ENCODE measurements at regions not wholly inside any gene's neighbourhood (a gene's known extent, or its start where the extent isn't known, plus 50 kb on each side); places are given as distances from the start of the nearest gene placed in this dataset.

DNA sequence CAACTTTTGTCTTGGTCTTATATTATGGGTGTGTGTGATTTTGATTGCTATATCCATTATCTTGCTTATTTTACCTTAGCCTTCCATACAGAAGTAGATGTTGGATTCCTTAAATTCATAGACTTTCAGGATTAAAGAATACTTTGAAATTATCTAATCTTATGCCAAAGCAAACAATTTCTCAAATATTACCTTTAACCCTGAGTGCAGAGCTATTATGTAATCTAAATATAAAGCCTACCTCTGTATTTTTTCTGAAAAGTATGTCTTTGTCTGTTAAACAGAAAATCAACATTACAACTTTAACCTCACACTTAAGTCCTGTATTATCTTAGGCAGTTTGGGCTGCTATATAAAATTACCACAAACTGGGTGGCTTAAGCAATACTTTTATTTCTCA, 782.5 kb downstream of the STIM2 start:
- no peak for TF ChIP-seq POLR2A (IDR thresholded peaks at IDR 0.05)
- TF ChIP-seq, protein P1, sequence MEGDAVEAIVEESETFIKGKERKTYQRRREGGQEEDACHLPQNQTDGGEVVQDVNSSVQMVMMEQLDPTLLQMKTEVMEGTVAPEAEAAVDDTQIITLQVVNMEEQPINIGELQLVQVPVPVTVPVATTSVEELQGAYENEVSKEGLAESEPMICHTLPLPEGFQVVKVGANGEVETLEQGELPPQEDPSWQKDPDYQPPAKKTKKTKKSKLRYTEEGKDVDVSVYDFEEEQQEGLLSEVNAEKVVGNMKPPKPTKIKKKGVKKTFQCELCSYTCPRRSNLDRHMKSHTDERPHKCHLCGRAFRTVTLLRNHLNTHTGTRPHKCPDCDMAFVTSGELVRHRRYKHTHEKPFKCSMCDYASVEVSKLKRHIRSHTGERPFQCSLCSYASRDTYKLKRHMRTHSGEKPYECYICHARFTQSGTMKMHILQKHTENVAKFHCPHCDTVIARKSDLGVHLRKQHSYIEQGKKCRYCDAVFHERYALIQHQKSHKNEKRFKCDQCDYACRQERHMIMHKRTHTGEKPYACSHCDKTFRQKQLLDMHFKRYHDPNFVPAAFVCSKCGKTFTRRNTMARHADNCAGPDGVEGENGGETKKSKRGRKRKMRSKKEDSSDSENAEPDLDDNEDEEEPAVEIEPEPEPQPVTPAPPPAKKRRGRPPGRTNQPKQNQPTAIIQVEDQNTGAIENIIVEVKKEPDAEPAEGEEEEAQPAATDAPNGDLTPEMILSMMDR (IDR thresholded peaks at IDR 0.05) = no peak
- H3K4me3 ChIP-seq (ENCODE audit: low read depth, poor library complexity, severe bottlenecking) = no peak overlapping the region
- DNase-seq (ENCODE audit: low spot score in 2 of 2) = no peak
- intact Hi-C loops (cut with DNase I; ENCODE audit: low total_unique reads) = no loop called here

DNA sequence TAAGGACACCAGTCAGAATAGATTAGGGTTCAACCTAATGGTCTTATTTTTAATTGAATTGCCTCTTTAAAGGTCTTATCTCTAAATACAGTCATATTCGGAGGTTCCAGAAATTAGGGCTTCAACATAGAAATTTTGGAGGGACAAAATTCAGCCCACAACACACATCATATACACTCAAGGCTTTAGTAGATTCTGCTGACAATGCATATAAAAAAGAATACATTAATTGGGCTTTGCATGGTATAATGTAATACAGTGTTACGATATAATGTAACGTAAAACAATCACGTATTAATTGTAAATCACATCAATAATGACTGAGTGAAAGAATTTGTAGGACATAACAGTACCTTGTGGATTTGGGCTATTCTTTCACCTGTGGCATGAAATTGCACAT, 787.8 kb downstream of the STIM2 start:
- DNase-seq (ENCODE audit: low spot score in 2 of 2) = no peak
- TF ChIP-seq POLR2A (IDR thresholded peaks at IDR 0.05) = no peak
- TF ChIP-seq, protein P1 (IDR thresholded peaks at IDR 0.05) = no peak
- WGBS, 2 donors = 90 to 92% methylated on average over 4 of the region's 4 CpGs
- intact Hi-C loops (cut with DNase I; ENCODE audit: low total_unique reads) = no loop called here
- H3K4me3 ChIP-seq (ENCODE audit: low read depth, poor library complexity, severe bottlenecking) = no peak overlapping the region

DNA sequence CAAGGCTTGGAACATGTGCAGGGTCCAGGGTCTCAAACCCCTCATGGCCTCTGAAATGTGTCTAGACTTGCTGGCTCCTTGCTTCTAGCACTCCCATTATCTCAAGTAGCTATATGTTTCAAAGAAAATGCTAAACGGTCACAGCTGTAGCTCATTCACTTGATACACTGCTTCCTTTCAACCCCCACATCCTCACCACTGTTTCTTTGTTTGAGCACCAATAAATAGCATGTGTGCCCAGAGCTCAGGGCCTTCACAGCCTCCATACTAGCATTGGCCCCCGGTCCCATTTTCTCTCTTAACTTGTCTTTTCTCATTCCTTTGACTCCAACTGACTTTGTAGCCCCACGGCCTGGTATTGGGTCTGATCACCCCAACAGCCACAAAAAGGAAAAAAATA, 801.8 kb downstream of the STIM2 start:
- WGBS, 2 donors = 45 to 55% methylated on average over 3 of the region's 3 CpGs
- intact Hi-C loops (cut with DNase I; ENCODE audit: low total_unique reads) = no loop called here
- no peak for DNase-seq (ENCODE audit: low spot score in 2 of 2)
- H3K4me3 ChIP-seq (ENCODE audit: low read depth, poor library complexity, severe bottlenecking) = no peak overlapping the region
- TF ChIP-seq, protein P1 (IDR thresholded peaks at IDR 0.05) = no peak
- TF ChIP-seq POLR2A (IDR thresholded peaks at IDR 0.05) = no peak

DNA sequence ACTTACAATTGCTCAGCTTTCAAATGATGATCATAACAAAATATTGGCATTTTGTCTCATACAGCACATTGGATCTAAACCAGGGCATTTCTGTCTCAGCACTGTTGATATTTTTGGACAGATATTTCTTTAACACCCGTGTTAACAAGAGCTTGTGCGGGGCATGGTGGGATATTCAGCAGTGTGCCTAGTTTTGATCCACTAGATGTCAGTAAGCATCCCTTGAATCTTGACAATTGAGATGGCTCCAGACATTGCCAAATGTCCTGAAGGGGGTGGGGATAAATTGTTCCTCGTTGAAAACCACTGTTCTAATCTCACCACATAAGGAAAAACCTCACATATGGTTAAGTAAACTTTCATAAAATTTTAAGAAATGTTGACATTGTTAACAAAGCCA, 806.3 kb downstream of the STIM2 start:
- no peak for DNase-seq (ENCODE audit: low spot score in 2 of 2)
- intact Hi-C loops (cut with DNase I; ENCODE audit: low total_unique reads) = no loop called here
- WGBS, 2 donors = 35 to 37% methylated on average over 3 of the region's 3 CpGs

DNA sequence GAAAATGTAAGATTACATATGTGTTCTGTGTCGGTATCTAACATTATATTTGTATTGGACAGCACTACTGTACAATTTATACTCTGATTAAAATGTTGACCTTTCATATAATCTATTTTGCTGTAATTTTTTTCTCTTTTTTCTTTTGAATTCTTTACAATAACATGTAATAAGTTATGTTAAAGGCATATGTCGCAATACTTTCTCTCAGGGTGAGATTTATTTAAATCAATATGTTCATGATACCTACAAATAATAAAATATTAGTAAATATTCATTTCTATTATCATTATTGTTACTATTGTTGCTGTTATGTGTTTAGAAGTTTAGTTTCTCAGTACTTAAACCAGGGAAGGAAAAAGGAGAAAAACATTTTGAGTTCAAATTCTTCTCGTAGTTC, 807.4 kb downstream of the STIM2 start:
- TF ChIP-seq, protein P1 (IDR thresholded peaks at IDR 0.05) = no peak
- no peak for TF ChIP-seq POLR2A (IDR thresholded peaks at IDR 0.05)
- 91 to 94% methylated on average over 3 of the region's 3 CpGs for WGBS, 2 donors
- intact Hi-C loops (cut with DNase I; ENCODE audit: low total_unique reads) = no loop called here

More for the DNA sequence above, 806.3 kb downstream of the STIM2 start:
- no peak for TF ChIP-seq POLR2A (IDR thresholded peaks at IDR 0.05)
- TF ChIP-seq, protein P1 (IDR thresholded peaks at IDR 0.05) = no peak
- no peak overlapping the region for H3K4me3 ChIP-seq (ENCODE audit: low read depth, poor library complexity, severe bottlenecking)

DNA sequence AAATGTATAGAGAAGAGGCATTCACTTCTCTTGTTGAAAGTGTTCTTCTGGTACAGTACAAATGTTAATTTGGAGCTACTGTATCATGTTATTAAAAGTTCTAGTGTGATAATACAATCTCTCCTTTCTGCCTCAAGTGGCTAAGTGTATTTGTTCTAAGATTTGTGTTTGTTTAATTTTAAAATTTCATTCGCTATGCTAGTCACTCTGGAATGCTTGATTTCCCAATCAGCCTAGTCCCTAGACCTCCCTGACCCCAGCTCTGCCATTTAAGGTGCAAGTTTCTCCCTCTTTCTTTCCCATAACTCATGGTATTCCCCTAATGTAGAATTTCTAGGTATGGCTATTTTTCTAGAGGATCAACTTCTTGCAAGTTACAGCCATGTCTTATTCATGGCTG, 817.4 kb downstream of the STIM2 start:
- intact Hi-C loops (cut with DNase I; ENCODE audit: low total_unique reads) = no loop called here
- DNase-seq (ENCODE audit: low spot score in 2 of 2) = no peak
- H3K4me3 ChIP-seq (ENCODE audit: low read depth, poor library complexity, severe bottlenecking) = no peak overlapping the region
- WGBS, 2 donors = 78 to 88% methylated on average over 1 of the region's 1 CpG
- no peak for TF ChIP-seq POLR2A (IDR thresholded peaks at IDR 0.05)
- TF ChIP-seq, protein P1 (IDR thresholded peaks at IDR 0.05) = no peak

More for the DNA sequence above, 807.4 kb downstream of the STIM2 start:
- DNase-seq (ENCODE audit: low spot score in 2 of 2) = no peak
- H3K4me3 ChIP-seq (ENCODE audit: low read depth, poor library complexity, severe bottlenecking) = no peak overlapping the region

All from lower leg skin (tissue), 4 donors.